Right cardiac atrium (tissue), 5 donors: ENCODE measurements at regions not wholly inside any gene's neighbourhood (a gene's known extent, or its start where the extent isn't known, plus 50 kb on each side); places are given as distances from the start of the nearest gene placed in this dataset.
"Not testable (repeated sequence)": the region's sequence is repeated elsewhere in the genome, so short reads cannot be mapped to it uniquely, and the experiment has no call there.

ENCODE experiments used
- ATAC-seq, 2 donors: fragments of 200-7000 bp; cut with Tn5 transposase; one replicate each; pipeline versions ENCODE4 v1.8.0 to v1.9.1; 2020; ENCODE audit warnings: moderate library complexity in 2 of 2, mild to moderate bottlenecking in 1 of 2
- DNase-seq, 3 donors: peaks; one replicate each; pipeline ENCODE4 v3.0.0-alpha.2; 2020
- H3K27ac ChIP-seq: one replicate; pipeline ENCODE4 v1.5.1; 2013; ENCODE audit warnings: mild to moderate bottlenecking, low read length, control low read depth, moderate library complexity
- H3K27me3 ChIP-seq: one replicate; pipeline ENCODE4 v1.6.1; 2013; ENCODE audit not compliant: control insufficient read depth, insufficient read depth
- H3K4me1 ChIP-seq: one replicate; pipeline ENCODE4 v1.6.1; 2013; ENCODE audit warnings: low read length; ENCODE audit not compliant: control insufficient read depth, insufficient read depth
- H3K4me3 ChIP-seq: one replicate; pipeline ENCODE4 v1.5.1; 2013; ENCODE audit warnings: low read length, control low read depth
- H3K9me3 ChIP-seq: one replicate; pipeline ENCODE4 v1.6.1; 2013; ENCODE audit warnings: low read length; ENCODE audit not compliant: control insufficient read depth
- WGBS: extraction: QIAGEN DNeasy Blood & Tissue Kit; methylation state at CpG from one replicate; pipeline ENCODE4 v1.1.7; 2013; 5-methylcytosine and 5-hydroxymethylcytosine counted together
- intact Hi-C, 4 donors: fragments of 100-400 bp; cut with DNase I; formaldehyde crosslinking; loops; one replicate each; pipeline versions ENCODE4 v1.11.0 to v1.14.0; 2022 to 2023
- donor health status: healthy with polysubstance abuse.
- donor health status: DM: no; HTN: yes; CAD: no.
- donor health status: DM: no; HTN: no; CAD: no.
- donor health status: DM: no; HTN: yes; CAD: no; lungs with severe emphysema.
- donor health status: DM: yes; HTN: yes; CAD: no.

DNA sequence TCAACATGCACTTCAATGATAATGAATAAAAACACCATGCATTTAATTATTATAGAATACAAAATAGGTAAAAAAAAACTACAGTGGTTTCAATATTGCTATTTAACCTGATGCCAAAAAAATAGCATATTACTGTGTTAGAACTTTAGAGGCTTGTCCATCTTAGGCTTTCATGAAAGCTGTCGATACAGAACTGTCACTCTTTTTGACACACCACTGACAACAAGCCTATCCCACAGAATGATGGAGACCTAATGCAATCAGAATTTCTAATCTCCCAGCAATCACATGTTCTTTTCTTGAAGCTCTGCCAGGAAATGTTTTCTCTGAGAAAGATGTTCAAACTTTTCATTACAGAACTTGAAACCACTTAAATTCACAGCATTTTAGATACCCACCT lies 490.3 kb upstream of the EPHA6 start:
- Histone ChIP-seq H3K9me3 (no peaks in the 10 kb centered on the region), H3K4me3 (no peak overlapping the region), H3K27me3 (no peaks in the 10 kb centered on the region), H3K4me1 (no peaks in the 10 kb centered on the region), H3K27ac (no peak overlapping the region)
- DNase-seq (no peak), ATAC-seq (no peak)
- WGBS = 69% methylated on average over 1 of the region's 1 CpG
- intact Hi-C loops = no loop called here

DNA sequence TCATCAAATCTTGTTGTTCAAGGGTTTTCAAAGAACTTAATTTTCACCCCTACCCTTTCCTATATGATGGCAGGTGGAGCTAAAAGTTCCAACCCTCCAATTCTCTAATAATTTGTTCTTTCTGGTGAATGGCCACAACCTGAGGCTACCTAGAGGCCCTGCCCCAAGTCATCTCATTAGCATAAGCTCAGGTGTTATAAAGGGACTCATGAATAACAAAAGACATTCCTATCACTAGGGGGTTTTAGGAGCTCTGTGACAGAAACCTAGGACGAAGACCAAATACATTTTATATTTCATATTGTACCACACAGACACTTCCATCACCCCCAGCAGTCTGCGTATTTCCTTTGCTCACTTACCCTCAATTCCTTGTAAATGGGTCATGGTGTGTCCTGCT lies 483.6 kb upstream of the EPHA6 start:
- no peaks in the 10 kb centered on the region for H3K27me3 ChIP-seq
- WGBS = 34% methylated on average over 2 of the region's 2 CpGs
- DNase-seq (no peak), ATAC-seq (no peak)
- no peaks in the 10 kb centered on the region for H3K9me3 ChIP-seq
- no peaks in the 10 kb centered on the region for H3K4me1 ChIP-seq
- intact Hi-C loops = no loop called here
- no peak overlapping the region for H3K27ac ChIP-seq
- no peak overlapping the region for H3K4me3 ChIP-seq

DNA sequence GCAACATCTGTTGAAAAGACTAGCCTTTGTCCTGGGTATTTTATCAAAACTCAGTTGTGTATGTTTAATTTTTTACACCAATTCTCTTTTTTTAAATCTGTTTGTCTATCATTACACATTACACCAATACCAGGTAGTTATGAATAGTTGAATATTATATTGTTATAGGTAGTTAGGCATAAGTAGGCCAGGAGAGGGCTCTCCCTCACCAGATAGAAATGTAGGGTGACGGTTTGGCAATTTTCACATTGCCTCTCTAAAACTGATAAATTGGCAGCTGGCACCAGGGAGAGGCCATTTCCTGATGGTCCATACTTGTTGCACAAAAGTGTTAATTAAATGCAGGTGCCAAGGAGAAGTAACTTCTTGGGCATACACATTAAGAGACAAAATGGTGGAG lies 483.1 kb upstream of the EPHA6 start:
- H3K4me3 ChIP-seq = no peak overlapping the region
- H3K27me3 ChIP-seq = no peaks in the 10 kb centered on the region
- H3K27ac ChIP-seq = no peak overlapping the region
- WGBS = 0% methylated on average over 1 of the region's 1 CpG
- H3K9me3 ChIP-seq = no peaks in the 10 kb centered on the region
- intact Hi-C loops = no loop called here
- no peak for ATAC-seq
- H3K4me1 ChIP-seq = no peaks in the 10 kb centered on the region
- no peak for DNase-seq

DNA sequence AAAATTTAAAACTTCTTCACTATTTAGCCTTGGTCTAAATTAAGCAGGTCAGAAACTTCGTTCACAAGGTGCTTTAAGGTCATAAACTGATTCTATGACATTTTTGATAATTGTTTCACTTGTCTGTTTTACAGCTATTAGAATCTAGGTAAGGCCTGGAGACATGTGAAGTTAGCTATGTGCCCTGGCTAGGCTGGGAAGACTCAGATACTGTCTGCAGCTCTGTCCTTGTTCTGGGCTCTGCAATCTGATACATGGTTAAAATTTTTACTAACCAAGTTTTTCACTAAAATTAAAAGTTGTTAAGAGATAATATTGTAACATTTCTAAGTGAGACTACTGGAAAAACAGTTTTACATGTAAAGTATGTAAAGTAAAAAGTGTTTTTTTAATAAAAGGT lies 479.6 kb upstream of the EPHA6 start:
- no peak for DNase-seq
- WGBS = 62% methylated on average over 1 of the region's 1 CpG
- Histone ChIP-seq H3K4me1 (no peaks in the 10 kb centered on the region), H3K9me3 (no peaks in the 10 kb centered on the region), H3K27ac (no peak overlapping the region), H3K27me3 (no peaks in the 10 kb centered on the region), H3K4me3 (no peak overlapping the region)
- ATAC-seq = no peak
- intact Hi-C loops = no loop called here

DNA sequence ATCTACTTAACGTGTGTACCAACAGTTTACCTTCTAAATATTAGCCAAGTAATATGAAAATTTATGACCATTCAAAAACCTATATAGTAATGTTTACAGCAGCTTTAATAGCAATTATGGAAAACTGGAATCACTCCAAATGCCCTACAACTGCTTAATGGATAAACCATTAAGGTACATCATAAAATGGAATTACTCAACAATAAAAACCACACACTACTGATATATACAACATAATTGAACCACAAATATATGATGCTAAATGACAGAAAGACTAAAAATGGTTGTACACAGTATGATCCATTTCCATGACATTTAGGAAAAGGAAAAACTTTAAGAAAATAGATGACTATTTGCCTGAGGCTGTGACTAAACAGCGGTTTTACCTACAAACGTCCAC lies 467.1 kb upstream of the EPHA6 start:
- H3K4me1 ChIP-seq = no peaks in the 10 kb centered on the region
- no peaks in the 10 kb centered on the region for H3K27me3 ChIP-seq
- DNase-seq (no peak), ATAC-seq (no peak)
- no peak overlapping the region for H3K27ac ChIP-seq
- no peak overlapping the region for H3K4me3 ChIP-seq
- 72% methylated on average over 3 of the region's 3 CpGs for WGBS
- intact Hi-C loops = no loop called here
- H3K9me3 ChIP-seq = no peaks in the 10 kb centered on the region

DNA sequence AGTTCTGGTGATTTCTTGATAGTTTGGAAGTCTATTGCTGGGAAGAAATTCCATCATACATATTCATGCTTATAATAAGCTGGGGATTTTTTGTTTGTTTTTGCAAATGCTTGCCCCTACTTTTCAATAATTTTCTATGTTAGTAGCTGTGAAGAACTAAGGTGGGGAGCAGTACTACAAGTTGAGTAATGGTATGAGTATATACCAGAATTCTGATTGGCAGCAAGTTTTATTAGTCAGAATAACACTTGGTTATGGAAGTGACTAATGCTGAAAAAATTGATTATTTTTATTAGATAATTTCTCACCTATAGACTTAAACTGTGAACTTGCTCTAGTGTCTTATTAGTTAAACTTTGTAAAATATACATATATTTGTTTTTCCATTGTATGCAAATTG lies 462.8 kb upstream of the EPHA6 start:
- H3K4me3 ChIP-seq, DNase-seq, H3K27ac ChIP-seq, H3K27me3 ChIP-seq, H3K9me3 ChIP-seq, H3K4me1 ChIP-seq, ATAC-seq, intact Hi-C loops: not testable (repeated sequence)

DNA sequence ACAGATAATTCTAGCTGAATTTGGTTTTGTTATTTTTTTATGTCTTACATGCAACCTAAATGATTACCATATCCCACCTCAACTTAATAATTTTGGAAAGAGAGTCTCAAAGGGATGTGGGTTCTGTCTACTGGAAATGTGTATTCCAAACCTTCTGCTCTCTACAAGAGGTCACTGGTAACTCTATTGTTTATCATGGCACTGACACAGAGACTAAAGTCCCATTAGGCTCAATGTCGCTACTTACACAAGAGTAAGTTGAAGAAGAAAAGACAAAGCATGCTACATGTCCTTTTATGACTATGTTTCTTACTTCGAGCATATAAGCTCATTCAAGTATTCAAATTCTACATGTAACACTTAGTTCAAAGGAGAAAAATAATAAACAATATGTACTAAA lies 460.3 kb upstream of the EPHA6 start:
- no peaks in the 10 kb centered on the region for H3K4me1 ChIP-seq
- no peak for ATAC-seq
- H3K4me3 ChIP-seq = no peak overlapping the region
- intact Hi-C loops = no loop called here
- no peaks in the 10 kb centered on the region for H3K27me3 ChIP-seq
- H3K27ac ChIP-seq = no peak overlapping the region
- 79% methylated on average over 2 of the region's 2 CpGs for WGBS
- DNase-seq = no peak
- no peaks in the 10 kb centered on the region for H3K9me3 ChIP-seq

DNA sequence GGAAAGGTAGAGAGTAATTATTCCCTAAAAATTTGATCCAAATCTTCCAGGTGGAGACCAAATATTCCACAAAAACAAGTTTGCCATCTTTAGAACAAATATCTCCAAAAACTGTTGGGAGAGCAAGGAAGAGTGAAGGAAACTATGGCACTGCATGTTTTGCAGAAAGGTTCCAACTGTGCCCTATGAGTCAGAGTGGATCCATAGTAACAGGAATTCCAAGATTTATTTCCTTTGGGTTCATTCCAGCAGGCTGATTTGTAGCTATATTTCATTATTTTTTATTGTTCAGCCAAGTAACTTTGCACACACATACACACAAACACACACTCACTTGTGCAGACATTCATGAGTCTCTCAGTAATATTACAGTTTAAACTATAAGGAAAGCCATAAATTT lies 459.7 kb upstream of the EPHA6 start:
- H3K27me3 ChIP-seq = no peaks in the 10 kb centered on the region
- intact Hi-C loops = no loop called here
- H3K4me3 ChIP-seq = no peak overlapping the region
- ATAC-seq (no peak), DNase-seq (no peak)
- H3K27ac ChIP-seq = no peak overlapping the region
- no peaks in the 10 kb centered on the region for H3K4me1 ChIP-seq
- H3K9me3 ChIP-seq = no peaks in the 10 kb centered on the region

DNA sequence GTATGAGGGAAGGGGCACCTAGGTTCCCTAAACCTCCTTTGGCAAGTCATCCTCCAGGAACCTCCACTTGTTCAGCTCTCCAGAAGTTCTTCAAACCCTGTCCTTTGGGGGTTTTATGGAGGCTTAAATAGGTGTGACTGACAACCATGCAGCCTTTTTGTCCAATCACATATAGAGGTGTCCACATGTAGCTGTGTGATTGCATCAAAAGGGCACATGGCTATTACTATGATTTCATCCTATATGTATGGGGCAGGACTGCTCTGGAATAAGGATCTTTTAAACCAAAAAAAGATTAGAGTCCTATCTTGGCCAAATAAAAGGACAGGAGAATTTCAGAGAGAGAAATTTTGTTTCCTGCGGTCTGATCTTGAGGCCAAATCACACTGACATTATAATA lies 453.2 kb upstream of the EPHA6 start:
- Histone ChIP-seq H3K27me3 (no peaks in the 10 kb centered on the region), H3K4me3 (no peak overlapping the region), H3K9me3 (no peaks in the 10 kb centered on the region), H3K27ac (no peak overlapping the region), H3K4me1 (no peaks in the 10 kb centered on the region)
- ATAC-seq (no peak), DNase-seq (no peak)
- 97% methylated on average over 1 of the region's 1 CpG for WGBS
- intact Hi-C loops = no loop called here

DNA sequence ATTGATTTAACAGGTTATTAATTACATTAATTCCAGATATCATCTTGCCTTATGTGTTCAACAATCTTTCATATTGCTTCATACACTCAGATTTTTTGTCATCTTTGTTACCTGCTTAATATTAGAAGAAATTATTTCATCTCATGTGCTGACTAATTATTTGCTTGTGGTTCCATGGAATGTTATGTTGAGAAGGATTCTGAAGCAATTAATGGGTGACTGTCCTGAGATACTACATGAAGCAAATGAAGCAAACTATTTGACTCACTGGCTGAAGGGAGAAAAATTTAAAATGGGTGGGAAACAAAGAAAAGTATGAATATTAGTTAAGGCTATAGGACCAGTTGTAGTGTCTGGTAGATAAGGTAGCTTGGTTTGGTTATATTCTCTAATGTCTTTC lies 443.8 kb upstream of the EPHA6 start:
- intact Hi-C loops = no loop called here
- H3K27me3 ChIP-seq = no peaks in the 10 kb centered on the region
- DNase-seq (no peak), ATAC-seq (no peak)
- no peaks in the 10 kb centered on the region for H3K4me1 ChIP-seq
- no peaks in the 10 kb centered on the region for H3K9me3 ChIP-seq
- H3K4me3 ChIP-seq = no peak overlapping the region
- H3K27ac ChIP-seq = no peak overlapping the region

DNA sequence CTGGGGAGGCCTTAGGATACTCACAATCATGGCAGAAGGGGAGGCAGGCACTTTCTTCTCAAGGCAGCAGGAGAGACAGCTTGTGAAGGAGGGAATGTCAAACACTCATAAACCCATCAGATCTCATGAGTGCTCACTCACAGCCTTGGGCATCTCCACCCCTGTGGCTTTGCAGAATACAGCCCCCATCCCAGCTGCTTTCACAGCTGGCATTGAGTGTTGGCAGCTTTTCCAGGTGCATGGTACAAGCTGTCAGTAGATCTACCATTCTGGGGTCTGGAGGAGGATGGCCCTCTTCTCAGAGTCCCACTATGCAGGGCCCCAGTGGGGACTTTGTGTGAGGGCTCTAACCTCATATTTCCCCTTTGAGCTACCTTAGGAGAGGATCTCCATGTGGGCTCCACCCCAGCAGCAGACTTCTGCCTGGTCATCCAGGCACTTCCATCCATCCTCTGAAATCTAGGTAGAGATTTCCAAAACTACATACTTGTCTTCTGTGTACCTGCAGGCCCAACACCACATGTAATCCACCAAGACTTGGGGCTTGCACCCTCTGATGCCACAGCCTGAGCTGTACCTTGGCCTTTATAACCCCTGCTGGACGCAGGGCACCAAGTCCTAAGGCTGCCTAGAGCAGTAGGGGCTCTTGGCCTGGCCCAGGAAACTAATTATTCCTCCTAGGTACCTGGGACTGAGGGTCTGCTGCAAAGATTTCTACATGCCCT lies 404.2 kb upstream of the EPHA6 start:
- no peak for ATAC-seq
- 48% methylated on average over 1 of the region's 1 CpG for WGBS
- H3K27ac ChIP-seq = no peak overlapping the region

DNA sequence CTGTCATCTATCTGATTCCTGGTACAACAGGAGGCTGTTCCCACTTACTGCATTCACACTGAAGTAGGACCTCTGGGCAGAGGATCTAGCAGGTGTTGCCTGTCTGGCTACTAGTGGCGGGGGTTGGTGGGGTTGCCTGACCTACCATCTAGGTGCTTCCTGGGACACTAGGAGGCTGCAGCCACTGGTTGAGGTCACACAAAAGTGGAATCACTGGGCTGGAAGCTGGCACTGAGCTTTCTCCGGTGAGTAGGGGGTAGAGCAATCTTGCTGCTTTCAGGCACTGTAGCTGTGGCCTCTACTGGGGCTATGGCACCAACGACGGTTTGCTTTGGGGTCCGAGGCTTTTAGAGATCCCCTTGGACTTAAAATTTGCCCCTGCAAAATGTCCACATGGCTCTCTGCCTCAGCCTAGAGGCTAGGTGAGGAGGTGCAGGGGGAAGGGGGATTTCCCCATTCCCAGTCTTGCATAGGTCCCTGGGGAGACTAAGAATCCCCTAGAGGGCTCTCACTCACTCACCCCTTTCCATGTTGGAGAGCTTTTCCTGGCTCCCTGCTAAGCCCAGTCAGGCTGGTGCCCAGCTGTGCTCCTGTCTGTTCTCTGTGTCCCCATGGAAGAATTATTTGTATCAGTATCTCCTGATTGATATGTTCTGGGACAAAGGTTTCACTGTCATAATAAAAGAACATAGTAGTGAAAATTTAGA lies 397.7 kb upstream of the EPHA6 start:
- ATAC-seq (no peak), DNase-seq (no peak)
- H3K27me3 ChIP-seq = no peaks in the 10 kb centered on the region
- no peaks in the 10 kb centered on the region for H3K9me3 ChIP-seq
- H3K27ac ChIP-seq = no peak overlapping the region
- no peaks in the 10 kb centered on the region for H3K4me1 ChIP-seq
- intact Hi-C loops = no loop called here
- no peak overlapping the region for H3K4me3 ChIP-seq
- 87% methylated on average over 5 of the region's 5 CpGs for WGBS

More for the DNA sequence above, 404.2 kb upstream of the EPHA6 start:
- no peak for DNase-seq
- Histone ChIP-seq H3K27me3 (no peaks in the 10 kb centered on the region), H3K9me3 (no peaks in the 10 kb centered on the region), H3K4me3 (no peak overlapping the region), H3K4me1 (no peaks in the 10 kb centered on the region)
- intact Hi-C loops = no loop called here
